Stimulated activated CD4-positive, alpha-beta T cell treated with anti-CD3 and anti-CD28 coated beads, Interleukin-1b, Interleukin-23, amount 100 ng/mL, for 48 hours (primary cell): ENCODE measurements at regions not wholly inside any gene's neighbourhood (a gene's known extent, or its start where the extent isn't known, plus 50 kb on each side); places are given as distances from the start of the nearest gene placed in this dataset.

ENCODE experiments used
- DNase-seq: peaks from one replicate; pipeline ENCODE4 v3.0.0-alpha.2; 2020

GRCh38 chr2:105649534-105649933, 95.2 kb upstream of the NCK2 start:
- no peak for DNase-seq

GRCh38 chr2:105647731-105648130, 97.0 kb upstream of the NCK2 start:
- DNase-seq, result no peak

- no peak for DNase-seq
Measured at GRCh38 chr2:105646774-105647076, 98.0 kb upstream of the NCK2 start.

GRCh38 chr2:105645938-105646773, 98.6 kb upstream of the NCK2 start:
- no peak for DNase-seq

GRCh38 chr2:105645031-105645937, 99.4 kb upstream of the NCK2 start:
- DNase-seq, result no peak

GRCh38 chr2:105644174-105644980, 100.3 kb upstream of the NCK2 start:
- DNase-seq, result no peak

- DNase-seq, result no peak
Measured at GRCh38 chr2:105643405-105644173, 101.1 kb upstream of the NCK2 start.

- DNase-seq, result no peak
Measured at GRCh38 chr2:105641389-105641811, 103.3 kb upstream of the NCK2 start.

GRCh38 chr2:105640246-105640645, 104.5 kb upstream of the NCK2 start:
- DNase-seq, result no peak

- DNase-seq, result no peak
Measured at GRCh38 chr2:105636109-105636740, 108.5 kb upstream of the NCK2 start.

GRCh38 chr2:105635564-105635963, 109.1 kb upstream of the NCK2 start:
- DNase-seq, result no peak

- DNase-seq, result no peak
Measured at GRCh38 chr2:105634198-105634597, 110.5 kb upstream of the NCK2 start.

- no peak for DNase-seq
Measured at GRCh38 chr2:105631922-105632321, 112.8 kb upstream of the NCK2 start.

- no peak for DNase-seq
Measured at GRCh38 chr2:105631011-105631410, 113.7 kb upstream of the NCK2 start.

GRCh38 chr2:105629634-105630033, 115.1 kb upstream of the NCK2 start:
- no peak for DNase-seq

- no peak for DNase-seq
Measured at GRCh38 chr2:105627534-105627933, 117.2 kb upstream of the NCK2 start.

GRCh38 chr2:105626966-105627340, 117.8 kb upstream of the NCK2 start:
- no peak for DNase-seq

- no peak for DNase-seq
Measured at GRCh38 chr2:105626212-105626965, 118.3 kb upstream of the NCK2 start.

- no peak for DNase-seq
Measured at GRCh38 chr2:105625632-105626031, 119.1 kb upstream of the NCK2 start.

GRCh38 chr2:105621038-105621437, 123.7 kb upstream of the NCK2 start:
- DNase-seq, result no peak

- no peak for DNase-seq
Measured at GRCh38 chr2:105618351-105618659, 126.4 kb upstream of the NCK2 start.
